Thymus (tissue), 11 donors: ENCODE measurements at regions not wholly inside any gene's neighbourhood (a gene's known extent, or its start where the extent isn't known, plus 50 kb on each side); places are given as distances from the start of the nearest gene placed in this dataset.

ENCODE experiments used
- DNase-seq, 9 donors: peaks; one replicate each; pipeline ENCODE4 v3.0.0-alpha.2; 2013; ENCODE audit warnings: low spot score in 9 of 9, low read depth in 6 of 9, missing footprints in 1 of 9
- H3K27ac ChIP-seq, 2 donors: one replicate each; pipeline ENCODE4 v1.5.1; 2013; ENCODE audit warnings: control low read depth in 1 of 2, low read depth in 1 of 2, low read length in 1 of 2, mild to moderate bottlenecking in 1 of 2, moderate library complexity in 1 of 2
- H3K27me3 ChIP-seq, 2 donors: one replicate each; pipeline ENCODE4 v1.5.1; 2013; ENCODE audit warnings: low read length in 1 of 2; ENCODE audit not compliant: control insufficient read depth in 2 of 2, insufficient read depth in 1 of 2
- H3K36me3 ChIP-seq, 2 donors: one replicate each; pipeline ENCODE4 v1.5.1; 2013; ENCODE audit warnings: low read length in 1 of 2, mild to moderate bottlenecking in 1 of 2, moderate library complexity in 1 of 2; ENCODE audit not compliant: control insufficient read depth in 2 of 2, insufficient read depth in 2 of 2
- H3K4me1 ChIP-seq, 2 donors: one replicate each; pipeline ENCODE4 v1.5.1; 2013; ENCODE audit warnings: low read length in 2 of 2; ENCODE audit not compliant: control insufficient read depth in 2 of 2, insufficient read depth in 2 of 2
- H3K4me3 ChIP-seq, 2 donors: one replicate each; pipeline ENCODE4 v1.5.1; 2013; ENCODE audit warnings: low read length in 2 of 2, control low read depth in 1 of 2, mild to moderate bottlenecking in 1 of 2
- H3K9me3 ChIP-seq, 2 donors: one replicate each; pipeline ENCODE4 v1.5.1; 2013; ENCODE audit warnings: low read length in 1 of 2, mild to moderate bottlenecking in 1 of 2; ENCODE audit not compliant: control insufficient read depth in 2 of 2, insufficient read depth in 1 of 2
- WGBS: extraction: QIAGEN DNeasy Blood & Tissue Kit; methylation state at CpG from one replicate; pipeline ENCODE4 v1.1.7; 2013; 5-methylcytosine and 5-hydroxymethylcytosine counted together
- donor health status: healthy.

GRCh38 chr9:130755377-130756007, 61.9 kb downstream of the EXOSC2 start:
- DNase-seq: no peak
- H3K9me3 ChIP-seq: no peaks in the 10 kb centered on the region
- no peaks in the 10 kb centered on the region for H3K36me3 ChIP-seq
- no peaks in the 10 kb centered on the region for H3K27me3 ChIP-seq
- H3K27ac ChIP-seq: no peak overlapping the region
- no peak overlapping the region for H3K4me3 ChIP-seq
- 89% methylated on average over 10 of the region's 10 CpGs for WGBS
- no peaks in the 10 kb centered on the region for H3K4me1 ChIP-seq

- Histone ChIP-seq H3K36me3 (no peaks in the 10 kb centered on the region), H3K27me3 (no peaks in the 10 kb centered on the region), H3K4me3 (no peak overlapping the region), H3K27ac (no peak overlapping the region), H3K4me1 (no peaks in the 10 kb centered on the region), H3K9me3 (no peaks in the 10 kb centered on the region)
- no peak for DNase-seq
- 7% methylated on average over 2 of the region's 2 CpGs for WGBS
Observed at GRCh38 chr9:130756037-130756436, 62.5 kb downstream of the EXOSC2 start.

GRCh38 chr9:130756455-130757152, 63.0 kb downstream of the EXOSC2 start:
- Histone ChIP-seq H3K27me3 (no peaks in the 10 kb centered on the region), H3K4me3 (no peak overlapping the region), H3K27ac (no peak overlapping the region), H3K9me3 (no peaks in the 10 kb centered on the region), H3K4me1 (no peaks in the 10 kb centered on the region), H3K36me3 (no peaks in the 10 kb centered on the region)
- 62% methylated on average over 7 of the region's 7 CpGs for WGBS
- DNase-seq: no peak

GRCh38 chr9:130759738-130760137, 66.2 kb downstream of the EXOSC2 start:
- Histone ChIP-seq H3K36me3 (no peaks in the 10 kb centered on the region), H3K4me3 (no peak overlapping the region), H3K27me3 (no peaks in the 10 kb centered on the region), H3K27ac (no peak overlapping the region), H3K9me3 (no peaks in the 10 kb centered on the region), H3K4me1 (no peaks in the 10 kb centered on the region)
- WGBS: 82% methylated on average over 4 of the region's 4 CpGs
- DNase-seq: no peak

GRCh38 chr9:130763331-130764171, 70.0 kb downstream of the EXOSC2 start:
- DNase-seq: no peak
- Histone ChIP-seq H3K27ac (no peak overlapping the region), H3K4me1 (peaks cover 0 to 10% of the 10 kb centered on the region in 2 donors), H3K36me3 (no peaks in the 10 kb centered on the region), H3K27me3 (no peaks in the 10 kb centered on the region), H3K9me3 (no peaks in the 10 kb centered on the region), H3K4me3 (no peak overlapping the region)
- 98% methylated on average over 12 of the region's 12 CpGs for WGBS

GRCh38 chr9:130765137-130766020, 69.7 kb upstream of the ABL1 start:
- WGBS: 82% methylated on average over 8 of the region's 8 CpGs
- Histone ChIP-seq H3K9me3 (no peaks in the 10 kb centered on the region), H3K4me3 (no peak overlapping the region), H3K27ac (peak overlapping the region in 1 of 2 donors; percentile 14), H3K4me1 (peaks cover 0 to 10% of the 10 kb centered on the region in 2 donors), H3K27me3 (no peaks in the 10 kb centered on the region), H3K36me3 (no peaks in the 10 kb centered on the region)
- DNase-seq: no peak

- no peaks in the 10 kb centered on the region for H3K9me3 ChIP-seq
- DNase-seq: no peak
- H3K4me1 ChIP-seq: peaks cover 0 to 10% of the 10 kb centered on the region in 2 donors
- 89% methylated on average over 19 of the region's 19 CpGs for WGBS
- H3K36me3 ChIP-seq: no peaks in the 10 kb centered on the region
- H3K4me3 ChIP-seq: no peak overlapping the region
- H3K27ac ChIP-seq: peak overlapping the region in 1 of 2 donors; percentile 14
- no peaks in the 10 kb centered on the region for H3K27me3 ChIP-seq
Observed at GRCh38 chr9:130766021-130766926, 68.8 kb upstream of the ABL1 start.

- Histone ChIP-seq H3K27me3 (no peaks in the 10 kb centered on the region), H3K27ac (no peak overlapping the region), H3K4me1 (peaks cover 0 to 10% of the 10 kb centered on the region in 2 donors), H3K9me3 (no peaks in the 10 kb centered on the region), H3K4me3 (no peak overlapping the region), H3K36me3 (no peaks in the 10 kb centered on the region)
- WGBS: 82% methylated on average over 4 of the region's 4 CpGs
- no peak for DNase-seq
Observed at GRCh38 chr9:130766927-130767307, 68.1 kb upstream of the ABL1 start.
